HG02852 (cell line): ENCODE measurements at regions not wholly inside any gene's neighbourhood (a gene's known extent, or its start where the extent isn't known, plus 50 kb on each side); places are given as distances from the start of the nearest gene placed in this dataset.

Source experiments
- ATAC-seq: cut with Tn5 transposase; IDR thresholded peaks from one replicate; pipeline ENCODE4 v1.9.1; 2021; ENCODE audit warnings: mild to moderate bottlenecking, moderate library complexity; ENCODE audit not compliant: unreplicated experiment

GRCh38 chr3:159634483-159634882, 354.2 kb upstream of the IL12A start:
- ATAC-seq = no peak

GRCh38 chr3:159635047-159635641, 353.5 kb upstream of the IL12A start:
- no peak for ATAC-seq

GRCh38 chr3:159637883-159638542, 350.6 kb upstream of the IL12A start:
- ATAC-seq = no peak

GRCh38 chr3:159640225-159640624, 348.4 kb upstream of the IL12A start:
- ATAC-seq = no peak

- no peak for ATAC-seq
These were observed 345.2 kb upstream of the IL12A start for GRCh38 chr3:159643406-159643805.

GRCh38 chr3:159645874-159646273, 342.8 kb upstream of the IL12A start:
- no peak for ATAC-seq

- ATAC-seq = no peak
These were observed 338.7 kb upstream of the IL12A start for GRCh38 chr3:159649951-159650350.

GRCh38 chr3:159650726-159651125, 337.9 kb upstream of the IL12A start:
- ATAC-seq = no peak

GRCh38 chr3:159652452-159652851, 336.2 kb upstream of the IL12A start:
- no peak for ATAC-seq

GRCh38 chr3:159654183-159655134, 334.2 kb upstream of the IL12A start:
- no peak for ATAC-seq

- ATAC-seq = no peak
These were observed 333.4 kb upstream of the IL12A start for GRCh38 chr3:159655202-159655601.

GRCh38 chr3:159657176-159657575, 331.5 kb upstream of the IL12A start:
- no peak for ATAC-seq

- no peak for ATAC-seq
These were observed 331.0 kb upstream of the IL12A start for GRCh38 chr3:159657629-159658028.

GRCh38 chr3:159660326-159660725, 328.3 kb upstream of the IL12A start:
- no peak for ATAC-seq

- no peak for ATAC-seq
These were observed 327.7 kb upstream of the IL12A start for GRCh38 chr3:159660901-159661300.

- ATAC-seq = no peak
These were observed 326.1 kb upstream of the IL12A start for GRCh38 chr3:159662549-159662948.

GRCh38 chr3:159664006-159664405, 324.6 kb upstream of the IL12A start:
- ATAC-seq = no peak

- no peak for ATAC-seq
These were observed 324.0 kb upstream of the IL12A start for GRCh38 chr3:159664653-159665052.

GRCh38 chr3:159667261-159667660, 321.4 kb upstream of the IL12A start:
- no peak for ATAC-seq

GRCh38 chr3:159668461-159668860, 320.2 kb upstream of the IL12A start:
- ATAC-seq = no peak

GRCh38 chr3:159668990-159669476, 319.6 kb upstream of the IL12A start:
- no peak for ATAC-seq

GRCh38 chr3:159669766-159670165, 318.9 kb upstream of the IL12A start:
- ATAC-seq = no peak
